GM19025 (cell line): ENCODE measurements at regions not wholly inside any gene's neighbourhood (a gene's known extent, or its start where the extent isn't known, plus 50 kb on each side); places are given as distances from the start of the nearest gene placed in this dataset.

Experiments
- ATAC-seq: cut with Tn5 transposase; IDR thresholded peaks from one replicate; pipeline ENCODE4 v1.9.1; 2021; ENCODE audit warnings: mild to moderate bottlenecking, low read depth, moderate library complexity; ENCODE audit not compliant: unreplicated experiment

GRCh38 chr5:162474239-162474638, 406.7 kb downstream of the GABRG2 start:
- no peak for ATAC-seq

DNA sequence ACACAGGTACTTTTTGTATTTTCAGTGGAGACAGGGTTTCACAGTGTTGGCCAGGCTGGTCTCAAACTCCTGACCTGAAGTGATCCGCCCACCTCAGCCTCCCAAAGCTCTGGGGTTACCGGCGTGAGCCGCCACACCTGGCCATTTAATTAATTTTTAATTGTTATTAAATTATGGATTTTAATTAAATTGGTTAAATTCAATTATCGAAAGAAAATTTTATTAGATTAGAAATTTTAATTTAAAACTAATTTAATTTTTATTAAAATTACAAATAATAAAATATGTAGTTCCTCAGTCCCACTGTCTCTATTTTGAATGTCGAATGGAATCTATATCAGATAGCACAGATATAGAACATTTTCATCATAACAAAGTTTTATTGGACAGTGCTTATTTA, 416.5 kb downstream of the GABRG2 start:
- no peak for ATAC-seq

DNA sequence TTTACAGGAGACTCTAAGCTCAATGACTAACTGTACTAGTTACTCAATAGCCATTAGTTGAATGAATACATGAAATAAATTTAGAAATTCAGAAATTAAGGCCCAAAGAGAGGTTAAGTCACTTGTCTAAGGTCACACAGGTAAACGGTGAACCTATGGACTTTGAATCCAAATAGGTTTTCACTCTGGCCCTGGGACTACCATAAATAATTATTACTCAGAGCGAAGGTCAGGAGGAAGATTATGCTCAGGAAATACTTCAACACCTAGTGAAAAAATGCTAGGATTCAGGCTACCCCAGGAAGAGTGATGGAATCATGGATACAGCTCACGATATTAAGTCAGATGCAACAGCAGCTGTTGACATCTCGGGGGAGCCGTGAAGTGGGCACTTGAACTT, 417.4 kb downstream of the GABRG2 start:
- no peak for ATAC-seq

GRCh38 chr5:162485666-162486292, 418.2 kb downstream of the GABRG2 start:
- no peak for ATAC-seq

GRCh38 chr5:162487528-162488525, 420.3 kb downstream of the GABRG2 start:
- ATAC-seq = no peak

DNA sequence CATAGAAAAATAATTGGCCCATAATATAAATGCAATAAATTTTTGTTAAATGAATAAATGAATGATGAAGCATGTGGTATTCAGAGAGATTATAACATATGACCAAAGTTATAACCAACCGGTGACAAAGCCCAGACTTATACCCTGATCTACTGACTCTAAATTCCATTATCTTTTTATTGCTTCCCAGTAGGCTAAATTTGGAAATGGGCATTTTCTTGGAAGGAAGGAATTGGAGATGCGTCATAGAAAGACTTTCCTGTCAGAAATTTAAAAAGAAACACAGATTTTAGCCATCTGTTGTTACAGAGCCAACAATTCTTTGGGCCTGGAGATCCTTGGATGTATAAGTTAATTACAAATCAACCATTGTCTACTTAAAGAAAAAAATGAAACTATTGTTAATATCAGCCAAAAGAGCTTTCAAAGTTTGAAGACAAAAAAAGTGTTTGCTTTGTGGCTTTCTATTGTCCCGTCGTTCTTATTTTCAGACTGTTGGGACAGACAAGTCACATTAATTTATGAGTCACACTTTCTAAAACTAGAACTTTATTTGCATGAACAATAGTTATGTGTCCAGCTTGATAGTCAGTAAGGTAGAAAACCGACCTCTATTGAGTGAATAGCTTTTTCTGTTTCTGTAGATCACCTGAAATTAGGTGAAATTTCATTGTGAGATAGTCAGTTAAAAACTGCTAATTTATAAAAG, 428.7 kb downstream of the GABRG2 start:
- ATAC-seq = no peak

GRCh38 chr5:162497455-162497854, 429.9 kb downstream of the GABRG2 start:
- ATAC-seq = no peak

- ATAC-seq = no peak
Measured at GRCh38 chr5:162502780-162503179, 435.2 kb downstream of the GABRG2 start.

DNA sequence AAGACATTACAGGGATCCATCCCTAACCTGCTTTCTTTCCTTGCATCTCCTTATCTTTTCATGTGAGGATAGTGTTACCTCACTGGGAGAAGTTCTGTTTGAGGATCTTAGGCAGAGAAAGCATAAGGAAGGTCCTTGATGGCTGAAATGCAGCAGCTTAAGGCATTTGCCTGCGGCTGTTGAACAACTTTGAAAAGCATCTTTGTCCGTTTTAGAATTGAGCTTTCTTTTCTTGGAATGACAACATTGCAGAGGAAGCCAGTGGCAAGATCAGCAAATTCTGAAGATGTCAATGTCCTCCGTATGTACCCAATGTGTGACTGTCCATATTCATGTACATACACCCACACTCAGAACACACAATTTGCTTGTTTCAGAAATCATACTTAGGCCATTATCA, 436.2 kb downstream of the GABRG2 start:
- ATAC-seq = no peak

GRCh38 chr5:162512935-162513565, 445.5 kb downstream of the GABRG2 start:
- ATAC-seq = no peak

DNA sequence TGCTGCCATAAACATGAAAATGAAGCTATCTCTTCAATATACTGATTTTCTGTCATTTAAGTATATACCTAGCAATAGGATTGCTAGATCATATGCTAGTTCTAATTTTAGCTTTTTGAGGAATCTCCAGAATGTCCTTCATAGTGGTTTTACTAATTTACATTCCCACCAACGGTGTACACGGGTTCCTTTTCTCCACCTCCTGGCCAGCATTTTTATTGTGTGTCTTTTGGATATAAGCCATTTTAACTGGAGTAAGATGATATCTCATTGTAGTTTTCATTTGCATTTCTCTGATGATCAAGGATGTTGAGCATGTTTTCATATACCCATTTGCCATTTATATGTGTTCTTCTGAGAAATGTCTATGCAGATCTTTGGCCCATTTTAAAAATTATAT, 446.5 kb downstream of the GABRG2 start:
- no peak for ATAC-seq

DNA sequence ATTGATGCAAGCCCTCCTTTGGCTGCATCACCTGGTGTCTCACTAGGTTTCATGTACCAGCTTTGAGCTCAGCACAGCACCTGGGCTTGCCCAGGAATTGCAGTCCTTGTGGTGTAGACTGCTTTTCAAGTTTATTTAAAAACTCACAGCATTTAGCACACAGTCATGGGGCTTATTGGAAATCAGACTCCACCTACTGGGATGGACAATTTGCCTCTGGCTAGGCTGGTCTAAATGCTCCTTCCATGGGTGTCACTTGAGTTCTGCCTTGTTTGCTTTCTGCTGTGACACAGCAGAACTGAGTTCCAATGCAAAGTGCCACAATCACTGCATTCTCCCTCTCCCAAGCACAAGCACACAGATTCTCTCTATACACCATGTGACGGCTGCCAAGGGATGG, 453.3 kb downstream of the GABRG2 start:
- no peak for ATAC-seq

GRCh38 chr5:162529209-162529608, 461.6 kb downstream of the GABRG2 start:
- no peak for ATAC-seq

DNA sequence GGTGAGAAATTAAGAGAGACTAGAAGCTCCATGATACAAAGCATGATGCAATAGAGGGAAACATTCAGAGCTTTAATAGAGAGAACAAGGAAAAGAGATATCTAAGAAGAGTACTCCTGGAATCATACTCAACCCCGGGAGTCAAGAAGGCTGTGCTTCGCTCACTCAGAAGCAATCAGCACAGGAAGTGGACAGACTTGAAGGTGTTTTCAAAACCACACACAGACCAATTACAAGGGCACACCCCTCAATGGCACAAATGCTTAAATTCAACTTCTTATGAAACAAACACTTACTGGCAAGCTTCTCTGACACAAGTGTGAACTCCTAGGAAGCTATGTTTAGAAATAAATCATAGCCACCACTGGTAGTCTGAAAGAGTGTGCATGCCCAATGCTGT, 462.3 kb downstream of the GABRG2 start:
- ATAC-seq = no peak

DNA sequence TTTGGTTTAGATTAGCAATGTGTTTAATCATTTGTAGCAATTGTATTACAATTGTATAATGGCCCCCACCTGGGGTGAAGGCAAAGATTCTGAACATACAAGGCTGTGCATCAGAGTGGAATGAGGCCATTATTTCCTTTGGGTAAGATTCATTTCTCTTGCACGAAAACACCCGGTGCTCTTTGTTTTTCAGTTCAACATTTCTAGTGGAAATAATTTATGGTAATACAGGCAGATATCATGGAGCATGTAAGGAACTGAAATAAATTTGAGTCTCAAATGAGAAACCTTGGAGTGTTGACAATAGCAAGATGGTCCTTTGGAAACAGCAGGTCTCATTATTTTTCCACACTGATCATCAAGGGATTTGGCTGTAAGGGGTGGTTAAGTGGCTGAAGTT, 475.9 kb downstream of the GABRG2 start:
- no peak for ATAC-seq

- ATAC-seq = no peak
Measured at GRCh38 chr5:162544905-162545304, 477.3 kb downstream of the GABRG2 start.

GRCh38 chr5:162550236-162550635, 482.7 kb downstream of the GABRG2 start:
- ATAC-seq = no peak

DNA sequence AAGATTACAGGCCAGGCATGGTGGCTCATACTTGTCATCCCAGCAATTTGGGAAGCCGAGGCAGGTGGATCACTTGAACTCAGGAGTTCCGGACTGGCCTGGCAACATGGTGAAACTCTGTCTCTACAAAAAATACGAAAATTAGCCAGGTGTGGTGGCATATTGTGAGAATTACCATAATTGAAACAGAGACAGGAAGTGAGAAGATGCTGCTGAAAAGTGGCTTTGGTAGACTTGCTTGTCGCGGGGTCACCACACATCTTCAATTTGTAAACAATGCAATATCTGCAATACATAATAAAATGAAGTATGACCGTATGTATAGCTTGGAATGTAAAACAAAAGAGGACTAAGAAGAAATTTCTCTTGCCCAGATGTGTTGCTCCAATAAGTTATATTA, 490.5 kb downstream of the GABRG2 start:
- ATAC-seq = no peak

- ATAC-seq = no peak
Measured at GRCh38 chr5:162567644-162568043, 500.1 kb downstream of the GABRG2 start.

DNA sequence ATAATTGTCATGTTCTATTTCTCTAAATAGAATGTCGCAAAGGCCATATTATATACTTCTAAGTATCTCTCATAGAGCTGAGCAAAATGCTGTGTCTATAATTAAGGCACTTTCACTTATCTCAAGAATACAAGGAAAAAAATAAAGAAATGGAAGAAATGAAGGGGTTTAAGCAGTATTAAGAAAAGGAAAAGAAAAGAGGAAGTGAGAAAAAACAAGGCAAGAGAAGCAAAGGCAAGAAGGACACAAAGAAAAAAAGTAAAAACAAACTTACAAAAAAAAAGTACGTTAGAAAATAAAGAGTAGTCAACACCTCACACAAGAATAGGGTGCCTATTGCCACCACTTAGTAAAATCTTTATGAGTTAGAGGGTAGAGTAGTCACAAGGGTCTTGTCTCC, 506.2 kb downstream of the GABRG2 start:
- ATAC-seq = no peak

GRCh38 chr5:162591724-162592123, 524.2 kb downstream of the GABRG2 start:
- no peak for ATAC-seq
